GM12878 (cell line): ENCODE measurements at regions not wholly inside any gene's neighbourhood (a gene's known extent, or its start where the extent isn't known, plus 50 kb on each side); places are given as distances from the start of the nearest gene placed in this dataset.

Experiments used
- ATAC-seq: fragments of 200-7000 bp; cut with Tn5 transposase; 3 replicates; pipeline ENCODE4 v1.9.1; 2020; ENCODE audit warnings: mild to moderate bottlenecking, moderate library complexity
- BruUV-seq: library from RNA; stranded (reverse); fragments of 400-500 nt; replicated peaks from 2 replicates; lab custom pipeline; 2021; lab: Mats Ljungman, UMichigan
- CTCF ChIA-PET: fragments of 300-600 bp; sonication (Branson Sonifier 250); formaldehyde crosslinking; extraction: SDS; loops from one replicate; lab custom pipeline; 2021; ENCODE audit warnings: inconsistent platforms; lab: Yijun Ruan, JAX
- POLR2A ChIA-PET: fragments of 350-600 bp; formaldehyde crosslinking; extraction: SDS; loops from one replicate; lab custom pipeline; 2021; ENCODE audit warnings: inconsistent platforms; lab: Charles Lee
- RAD21 ChIA-PET: fragments of 300-600 bp; sonication (Branson Sonifier 250); formaldehyde crosslinking; loops from one replicate; lab custom pipeline; 2023; ENCODE audit warnings: antibody characterized with exemption; ENCODE audit not compliant: unreplicated experiment; lab: Charles Lee
- SMC1A ChIA-PET: fragments of 300-600 bp; sonication (Branson Sonifier 250); formaldehyde crosslinking; loops from one replicate; lab custom pipeline; 2023; ENCODE audit not compliant: unreplicated experiment, uncharacterized antibody; lab: Charles Lee
- DNase-seq: peaks from one replicate; pipeline ENCODE4 v3.0.0-alpha.2; 2011; ENCODE audit warnings: low read depth, low spot score
- FAIRE-seq: peaks from 3 replicates; lab custom pipeline; 2011; peaks lifted over from hg19 to GRCh38; lab: Jason Lieb, UNC
- H2AFZ ChIP-seq: 2 replicates; pipeline ENCODE4 v1.6.0; 2011; ENCODE audit warnings: low read depth, low read length, control low read depth; ENCODE audit not compliant: control insufficient read depth
- H3K27ac ChIP-seq: 2 replicates; pipeline ENCODE4 v1.5.1; 2011; ENCODE audit warnings: control low read depth; ENCODE audit not compliant: control insufficient read depth, insufficient read depth
- H3K27me3 ChIP-seq, 2 experiments: replicated peaks in 1 of 2; 2 replicates each; pipeline versions ENCODE4 v1.6.0 to v1.6.1; 2011; ENCODE audit warnings: low read length in 1 of 2; ENCODE audit not compliant: control insufficient read depth in 2 of 2, insufficient read depth in 2 of 2
- H3K36me3 ChIP-seq, 2 experiments: 2 replicates each; pipeline ENCODE4 v1.5.1; 2011; ENCODE audit warnings: low read length in 1 of 2; ENCODE audit not compliant: control insufficient read depth in 2 of 2, insufficient read depth in 2 of 2
- H3K4me1 ChIP-seq: 2 replicates; pipeline ENCODE4 v1.6.1; 2011; ENCODE audit warnings: mild to moderate bottlenecking, low read length, moderate library complexity, mixed read lengths; ENCODE audit not compliant: control insufficient read depth, insufficient read depth
- H3K4me2 ChIP-seq: 2 replicates; pipeline ENCODE4 v1.6.0; 2011; ENCODE audit warnings: control low read depth; ENCODE audit not compliant: control insufficient read depth, insufficient read depth
- H3K4me3 ChIP-seq: fragments of 200-600 bp; sonication (generic); 2 replicates; pipeline ENCODE4 v1.5.1; 2016
- H3K79me2 ChIP-seq: 2 replicates; pipeline ENCODE4 v1.6.0; 2011; ENCODE audit warnings: low read length; ENCODE audit not compliant: control insufficient read depth, insufficient read depth
- H3K9ac ChIP-seq: 2 replicates; pipeline ENCODE4 v1.8.0; 2011; ENCODE audit warnings: low read length, control low read depth, mixed read lengths; ENCODE audit not compliant: control insufficient read depth, insufficient read depth
- H3K9me3 ChIP-seq: replicated peaks from 3 replicates; pipeline ENCODE4 v1.5.1; 2011; ENCODE audit warnings: mild to moderate bottlenecking, low read length; ENCODE audit not compliant: control insufficient read depth, insufficient read depth
- H4K20me1 ChIP-seq: 2 replicates; pipeline ENCODE4 v1.6.0; 2011; ENCODE audit not compliant: control insufficient read depth, insufficient read depth
- BACH1 ChIP-seq: fragments of 450-650 bp; IDR thresholded peaks from 2 replicates; pipeline ENCODE4 v1.6.1; 2017; ENCODE audit warnings: mild to moderate bottlenecking, borderline replicate concordance
- BMI1 ChIP-seq: fragments of 450-650 bp; IDR thresholded peaks from 2 replicates; pipeline ENCODE4 v1.6.1; 2016; ENCODE audit warnings: mild to moderate bottlenecking, moderate library complexity, borderline replicate concordance
- CHD1 ChIP-seq: IDR thresholded peaks from 2 replicates; pipeline ENCODE4 v1.6.1; 2012; ENCODE audit warnings: low read depth, low read length, improper control_type of control experiment
- NR2C2 ChIP-seq: IDR thresholded peaks from 2 replicates; pipeline ENCODE4 v1.6.1; 2011; ENCODE audit warnings: borderline replicate concordance, low read depth; ENCODE audit not compliant: control insufficient read depth, insufficient read length
- SUZ12 ChIP-seq: fragments of 200-600 bp; sonication (generic); IDR thresholded peaks from one replicate; pipeline ENCODE4 v1.6.1; 2018; ENCODE audit warnings: antibody characterized with exemption, mild to moderate bottlenecking; ENCODE audit not compliant: unreplicated experiment
- YBX1 ChIP-seq: fragments of 450-650 bp; IDR thresholded peaks from 2 replicates; pipeline ENCODE4 v1.6.1; 2016; ENCODE audit warnings: antibody characterized with exemption
- WGBS: methylation state at CpG from one replicate; pipeline ENCODE4 v1.1.6; 2016; ENCODE audit warnings: low lambda C conversion rate; ENCODE audit not compliant: insufficient replicate concordance, insufficient coverage; ENCODE audit errors: missing lambda C conversion rate; 5-methylcytosine and 5-hydroxymethylcytosine counted together
- in situ Hi-C: fragments of 300-500 bp; cut with MboI; formaldehyde crosslinking; loops from 9 replicates; pipeline ENCODE4 v1.14.3; 2018; ENCODE audit warnings: mixed read lengths
- intact Hi-C: fragments of 100-400 bp; cut with micrococcal nuclease; formaldehyde crosslinking; loops from one replicate; pipeline ENCODE4 v1.14.2; 2022; ENCODE audit not compliant: unreplicated experiment
- TF ChIP-seq, protein P1 (sequence below): IDR thresholded peaks from 2 replicates; pipeline ENCODE4 v1.6.1; 2011; ENCODE audit warnings: mild to moderate bottlenecking, low read depth, low read length, moderate library complexity; ENCODE audit not compliant: insufficient replicate concordance
- TF ChIP-seq, protein P2 (sequence below): fragments of 450-650 bp; IDR thresholded peaks from 2 replicates; pipeline ENCODE4 v1.6.1; 2018; ENCODE audit warnings: mild to moderate bottlenecking, low read depth, moderate library complexity; ENCODE audit not compliant: partially characterized antibody
- TF ChIP-seq, protein P3 (sequence below): IDR thresholded peaks from 2 replicates; pipeline ENCODE4 v1.6.1; 2012; ENCODE audit warnings: low read length, inconsistent platforms

DNA sequence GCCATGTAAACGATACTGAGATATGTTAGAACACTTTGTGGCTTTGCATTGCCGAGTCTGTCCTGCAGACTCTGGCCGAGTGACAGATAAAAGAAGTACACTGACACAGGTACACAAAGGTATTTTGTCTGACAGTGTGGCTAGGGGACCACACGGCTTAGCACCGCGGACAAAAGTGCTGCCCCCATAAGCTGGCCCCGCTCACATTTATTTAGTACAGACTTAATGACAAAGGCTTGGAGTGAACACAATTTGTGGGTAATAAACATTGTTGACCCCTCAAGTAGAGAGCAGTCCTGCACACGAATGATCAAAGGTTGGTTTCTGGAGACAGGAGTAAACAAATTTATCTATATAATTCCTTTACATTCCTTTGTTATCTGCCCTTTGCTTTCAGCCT, 976.8 kb downstream of the TRAM1L1 start:
- no TSS peak for BruUV-seq
- H3K27ac ChIP-seq = no peak overlapping the region
- in situ Hi-C loops (no loop called here), intact Hi-C loops (no loop called here)
- no peaks in the 10 kb centered on the region for H3K9me3 ChIP-seq
- no peaks in the 10 kb centered on the region for H3K36me3 ChIP-seq
- no peak for ATAC-seq
- H2AFZ ChIP-seq = no peak overlapping the region
- WGBS = 53% methylated on average over 8 of the region's 8 CpGs
- CTCF ChIA-PET = no interaction called here
- no peaks in the 10 kb centered on the region for H3K4me1 ChIP-seq
- RAD21 ChIA-PET = no interaction called here
- no peaks in the 10 kb centered on the region for H4K20me1 ChIP-seq
- FAIRE-seq = no peak
- POLR2A ChIA-PET = no interaction called here
- H3K79me2 ChIP-seq = no peaks in the 10 kb centered on the region
- H3K4me3 ChIP-seq = no peak overlapping the region
- no peak overlapping the region for H3K4me2 ChIP-seq
- TF ChIP-seq YBX1 (no peak), SUZ12 (no peak), CHD1 (no peak), BACH1 (no peak), NR2C2 (no peak), BMI1 (no peak)
- TF ChIP-seq, protein P1, sequence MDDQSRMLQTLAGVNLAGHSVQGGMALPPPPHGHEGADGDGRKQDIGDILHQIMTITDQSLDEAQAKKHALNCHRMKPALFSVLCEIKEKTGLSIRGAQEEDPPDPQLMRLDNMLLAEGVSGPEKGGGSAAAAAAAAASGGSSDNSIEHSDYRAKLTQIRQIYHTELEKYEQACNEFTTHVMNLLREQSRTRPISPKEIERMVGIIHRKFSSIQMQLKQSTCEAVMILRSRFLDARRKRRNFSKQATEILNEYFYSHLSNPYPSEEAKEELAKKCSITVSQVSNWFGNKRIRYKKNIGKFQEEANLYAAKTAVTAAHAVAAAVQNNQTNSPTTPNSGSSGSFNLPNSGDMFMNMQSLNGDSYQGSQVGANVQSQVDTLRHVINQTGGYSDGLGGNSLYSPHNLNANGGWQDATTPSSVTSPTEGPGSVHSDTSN = no peak
- TF ChIP-seq, protein P2, sequence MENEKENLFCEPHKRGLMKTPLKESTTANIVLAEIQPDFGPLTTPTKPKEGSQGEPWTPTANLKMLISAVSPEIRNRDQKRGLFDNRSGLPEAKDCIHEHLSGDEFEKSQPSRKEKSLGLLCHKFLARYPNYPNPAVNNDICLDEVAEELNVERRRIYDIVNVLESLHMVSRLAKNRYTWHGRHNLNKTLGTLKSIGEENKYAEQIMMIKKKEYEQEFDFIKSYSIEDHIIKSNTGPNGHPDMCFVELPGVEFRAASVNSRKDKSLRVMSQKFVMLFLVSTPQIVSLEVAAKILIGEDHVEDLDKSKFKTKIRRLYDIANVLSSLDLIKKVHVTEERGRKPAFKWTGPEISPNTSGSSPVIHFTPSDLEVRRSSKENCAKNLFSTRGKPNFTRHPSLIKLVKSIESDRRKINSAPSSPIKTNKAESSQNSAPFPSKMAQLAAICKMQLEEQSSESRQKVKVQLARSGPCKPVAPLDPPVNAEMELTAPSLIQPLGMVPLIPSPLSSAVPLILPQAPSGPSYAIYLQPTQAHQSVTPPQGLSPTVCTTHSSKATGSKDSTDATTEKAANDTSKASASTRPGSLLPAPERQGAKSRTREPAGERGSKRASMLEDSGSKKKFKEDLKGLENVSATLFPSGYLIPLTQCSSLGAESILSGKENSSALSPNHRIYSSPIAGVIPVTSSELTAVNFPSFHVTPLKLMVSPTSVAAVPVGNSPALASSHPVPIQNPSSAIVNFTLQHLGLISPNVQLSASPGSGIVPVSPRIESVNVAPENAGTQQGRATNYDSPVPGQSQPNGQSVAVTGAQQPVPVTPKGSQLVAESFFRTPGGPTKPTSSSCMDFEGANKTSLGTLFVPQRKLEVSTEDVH = no peak
- TF ChIP-seq, protein P3, sequence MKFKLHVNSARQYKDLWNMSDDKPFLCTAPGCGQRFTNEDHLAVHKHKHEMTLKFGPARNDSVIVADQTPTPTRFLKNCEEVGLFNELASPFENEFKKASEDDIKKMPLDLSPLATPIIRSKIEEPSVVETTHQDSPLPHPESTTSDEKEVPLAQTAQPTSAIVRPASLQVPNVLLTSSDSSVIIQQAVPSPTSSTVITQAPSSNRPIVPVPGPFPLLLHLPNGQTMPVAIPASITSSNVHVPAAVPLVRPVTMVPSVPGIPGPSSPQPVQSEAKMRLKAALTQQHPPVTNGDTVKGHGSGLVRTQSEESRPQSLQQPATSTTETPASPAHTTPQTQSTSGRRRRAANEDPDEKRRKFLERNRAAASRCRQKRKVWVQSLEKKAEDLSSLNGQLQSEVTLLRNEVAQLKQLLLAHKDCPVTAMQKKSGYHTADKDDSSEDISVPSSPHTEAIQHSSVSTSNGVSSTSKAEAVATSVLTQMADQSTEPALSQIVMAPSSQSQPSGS = no peak
- no peaks in the 10 kb centered on the region for H3K27me3 ChIP-seq
- no peak overlapping the region for H3K9ac ChIP-seq
- SMC1A ChIA-PET = no interaction called here
- no peak for DNase-seq
